IMR-90 (cell line): ENCODE measurements at regions not wholly inside any gene's neighbourhood (a gene's known extent, or its start where the extent isn't known, plus 50 kb on each side); places are given as distances from the start of the nearest gene placed in this dataset.

Experiments used
- BHLHE40 ChIP-seq: fragments of 150-350 bp; IDR thresholded peaks from 2 replicates; pipeline ENCODE4 v1.6.1; 2016; ENCODE audit warnings: mild to moderate bottlenecking, low read depth, low read length
- CEBPB ChIP-seq: IDR thresholded peaks from 2 replicates; pipeline ENCODE4 v1.6.1; 2012; ENCODE audit warnings: low read depth, low read length, improper control_type of control experiment
- MXI1 ChIP-seq: IDR thresholded peaks from 2 replicates; pipeline ENCODE4 v1.6.1; 2012; ENCODE audit warnings: low read depth, mild to moderate bottlenecking, low read length, moderate library complexity, borderline replicate concordance
- NFE2L2 ChIP-seq: fragments of 150-350 bp; IDR thresholded peaks from 2 replicates; pipeline ENCODE4 v1.6.1; 2016; ENCODE audit warnings: low read depth, mild to moderate bottlenecking, low read length
- POLR2A ChIP-seq: IDR thresholded peaks from 2 replicates; pipeline ENCODE4 v1.6.1; 2012; ENCODE audit warnings: mild to moderate bottlenecking, low read depth, low read length
- RAD21 ChIP-seq: IDR thresholded peaks from 2 replicates; pipeline ENCODE4 v1.6.1; 2012; ENCODE audit warnings: low read length, improper control_type of control experiment
- RCOR1 ChIP-seq: IDR thresholded peaks from 2 replicates; pipeline ENCODE4 v1.6.1; 2012; ENCODE audit warnings: mild to moderate bottlenecking, low read length, improper control_type of control experiment; ENCODE audit not compliant: insufficient replicate concordance
- RFX5 ChIP-seq: IDR thresholded peaks from 2 replicates; pipeline ENCODE4 v1.8.0; 2012; ENCODE audit warnings: low read depth, mild to moderate bottlenecking, low read length, moderate library complexity
- SMC3 ChIP-seq: fragments of 150-350 bp; IDR thresholded peaks from 2 replicates; pipeline ENCODE4 v1.6.1; 2016; ENCODE audit warnings: low read depth, mild to moderate bottlenecking, antibody characterized with exemption, low read length, moderate library complexity
- USF2 ChIP-seq: fragments of 150-350 bp; IDR thresholded peaks from 2 replicates; pipeline ENCODE4 v1.6.1; 2017; ENCODE audit warnings: mild to moderate bottlenecking, antibody characterized with exemption, low read length, low read depth
- TF ChIP-seq, protein P1 (sequence below): conservative IDR thresholded peaks from 2 replicates; pipeline ENCODE4 v1.5.1; 2012; ENCODE audit warnings: mild to moderate bottlenecking, low read depth, low read length, improper control_type of control experiment
- TF ChIP-seq, protein P2 (sequence below): fragments of 150-350 bp; IDR thresholded peaks from 2 replicates; pipeline ENCODE4 v1.6.1; 2016; ENCODE audit warnings: low read depth, mild to moderate bottlenecking, low read length, moderate library complexity, borderline replicate concordance

DNA sequence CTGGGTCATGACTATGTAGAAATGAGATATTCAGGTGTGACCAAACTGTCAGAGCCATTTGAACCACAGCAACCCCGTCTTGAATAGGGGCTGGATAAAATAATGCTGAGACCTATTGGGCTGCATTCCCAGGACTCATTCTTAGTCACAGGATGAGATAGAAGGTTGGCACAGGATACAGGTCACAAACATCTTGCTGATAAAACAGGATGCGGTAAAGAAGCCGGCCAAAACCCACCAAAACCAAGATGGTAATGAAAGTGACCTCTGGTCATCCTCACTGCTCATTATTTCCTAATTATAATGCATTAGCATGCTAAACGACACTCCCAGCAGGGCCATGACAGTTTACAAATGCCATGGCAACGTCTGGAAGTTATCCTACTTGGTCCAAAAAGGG lies 545.5 kb downstream of the TMEM114 start:
- TF ChIP-seq USF2 = no peak
- TF ChIP-seq, protein P1, sequence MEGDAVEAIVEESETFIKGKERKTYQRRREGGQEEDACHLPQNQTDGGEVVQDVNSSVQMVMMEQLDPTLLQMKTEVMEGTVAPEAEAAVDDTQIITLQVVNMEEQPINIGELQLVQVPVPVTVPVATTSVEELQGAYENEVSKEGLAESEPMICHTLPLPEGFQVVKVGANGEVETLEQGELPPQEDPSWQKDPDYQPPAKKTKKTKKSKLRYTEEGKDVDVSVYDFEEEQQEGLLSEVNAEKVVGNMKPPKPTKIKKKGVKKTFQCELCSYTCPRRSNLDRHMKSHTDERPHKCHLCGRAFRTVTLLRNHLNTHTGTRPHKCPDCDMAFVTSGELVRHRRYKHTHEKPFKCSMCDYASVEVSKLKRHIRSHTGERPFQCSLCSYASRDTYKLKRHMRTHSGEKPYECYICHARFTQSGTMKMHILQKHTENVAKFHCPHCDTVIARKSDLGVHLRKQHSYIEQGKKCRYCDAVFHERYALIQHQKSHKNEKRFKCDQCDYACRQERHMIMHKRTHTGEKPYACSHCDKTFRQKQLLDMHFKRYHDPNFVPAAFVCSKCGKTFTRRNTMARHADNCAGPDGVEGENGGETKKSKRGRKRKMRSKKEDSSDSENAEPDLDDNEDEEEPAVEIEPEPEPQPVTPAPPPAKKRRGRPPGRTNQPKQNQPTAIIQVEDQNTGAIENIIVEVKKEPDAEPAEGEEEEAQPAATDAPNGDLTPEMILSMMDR = no peak
- TF ChIP-seq SMC3 = no peak
- no peak for TF ChIP-seq NFE2L2
- no peak for TF ChIP-seq CEBPB
- TF ChIP-seq RFX5 = no peak
- no peak for TF ChIP-seq POLR2A
- no peak for TF ChIP-seq BHLHE40
- no peak for TF ChIP-seq RCOR1
- TF ChIP-seq RAD21 = no peak
- TF ChIP-seq, protein P2, sequence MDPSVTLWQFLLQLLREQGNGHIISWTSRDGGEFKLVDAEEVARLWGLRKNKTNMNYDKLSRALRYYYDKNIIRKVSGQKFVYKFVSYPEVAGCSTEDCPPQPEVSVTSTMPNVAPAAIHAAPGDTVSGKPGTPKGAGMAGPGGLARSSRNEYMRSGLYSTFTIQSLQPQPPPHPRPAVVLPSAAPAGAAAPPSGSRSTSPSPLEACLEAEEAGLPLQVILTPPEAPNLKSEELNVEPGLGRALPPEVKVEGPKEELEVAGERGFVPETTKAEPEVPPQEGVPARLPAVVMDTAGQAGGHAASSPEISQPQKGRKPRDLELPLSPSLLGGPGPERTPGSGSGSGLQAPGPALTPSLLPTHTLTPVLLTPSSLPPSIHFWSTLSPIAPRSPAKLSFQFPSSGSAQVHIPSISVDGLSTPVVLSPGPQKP = no peak
- no peak for TF ChIP-seq MXI1
